Panc1 (cell line): ENCODE measurements at regions not wholly inside any gene's neighbourhood (a gene's known extent, or its start where the extent isn't known, plus 50 kb on each side); places are given as distances from the start of the nearest gene placed in this dataset.

Source experiments
- ATAC-seq: fragments of 200-7000 bp; cut with Tn5 transposase; 2 replicates; pipeline ENCODE4 v1.9.1; 2020; ENCODE audit warnings: mild to moderate bottlenecking, moderate library complexity
- BruUV-seq: library from RNA; stranded (reverse); fragments of 400-500 nt; replicated peaks from 2 replicates; lab custom pipeline; 2021; lab: Mats Ljungman, UMichigan
- CTCF ChIA-PET: fragments of 300-600 bp; sonication (Branson Sonifier 250); formaldehyde crosslinking; loops from one replicate; lab custom pipeline; 2022; ENCODE audit warnings: antibody characterized with exemption; lab: Charles Lee
- POLR2A ChIA-PET: fragments of 300-600 bp; sonication (Branson Sonifier 250); formaldehyde crosslinking; loops from one replicate; lab custom pipeline; 2022; ENCODE audit warnings: antibody characterized with exemption; lab: Charles Lee
- DNase-seq: peaks from one replicate; pipeline ENCODE4 v3.0.0-alpha.2; 2010; ENCODE audit warnings: low read depth, low spot score
- H3K27ac ChIP-seq: 2 replicates; pipeline ENCODE4 v1.5.1; 2011; ENCODE audit warnings: mild to moderate bottlenecking, low read length, inconsistent platforms
- H3K27me3 ChIP-seq: fragments of 200-500 bp; sonication (Bioruptor generic); 2 replicates; pipeline ENCODE4 v1.6.0; 2014; ENCODE audit warnings: low read length, inconsistent platforms; ENCODE audit not compliant: control insufficient read depth, insufficient read depth
- H3K36me3 ChIP-seq: fragments of 200-500 bp; sonication (Bioruptor generic); 2 replicates; pipeline ENCODE4 v1.5.1; 2014; ENCODE audit warnings: inconsistent platforms, mild to moderate bottlenecking, low read length, moderate library complexity; ENCODE audit not compliant: control insufficient read depth, insufficient read depth
- H3K4me1 ChIP-seq: 2 replicates; pipeline ENCODE4 v1.5.1; 2011; ENCODE audit warnings: inconsistent platforms, mild to moderate bottlenecking, low read length, moderate library complexity; ENCODE audit not compliant: control insufficient read depth, insufficient read depth
- H3K4me3 ChIP-seq, 2 experiments: 2 replicates each; pipeline ENCODE4 v1.5.1; 2011 to 2012; ENCODE audit warnings: low read depth in 2 of 2, low read length in 2 of 2, mild to moderate bottlenecking in 2 of 2, inconsistent platforms in 1 of 2, moderate library complexity in 1 of 2
- H3K9me3 ChIP-seq: fragments of 200-500 bp; sonication (Bioruptor generic); 2 replicates; pipeline ENCODE4 v1.5.1; 2014; ENCODE audit warnings: low read depth, mild to moderate bottlenecking, inconsistent platforms, low read length, moderate library complexity; ENCODE audit not compliant: control insufficient read depth, insufficient read depth
- CTCF ChIP-seq: fragments of 450-650 bp; IDR thresholded peaks from 2 replicates; pipeline ENCODE4 v1.5.1; 2017; ENCODE audit warnings: mild to moderate bottlenecking
- POLR2AphosphoS5 ChIP-seq: IDR thresholded peaks from 2 replicates; pipeline ENCODE4 v1.6.1; 2012; ENCODE audit warnings: mild to moderate bottlenecking, low read depth, low read length, moderate library complexity
- REST ChIP-seq, 2 experiments: IDR thresholded peaks; 2 replicates each; pipeline ENCODE4 v1.6.1; 2011 to 2012; ENCODE audit warnings: low read depth in 2 of 2, control low read depth in 1 of 2, low read length in 1 of 2, mild to moderate bottlenecking in 1 of 2, moderate library complexity in 1 of 2; ENCODE audit not compliant: insufficient read depth in 1 of 2
- SIN3A ChIP-seq: IDR thresholded peaks from 2 replicates; pipeline ENCODE4 v1.6.1; 2012; ENCODE audit warnings: low read depth, mild to moderate bottlenecking, low read length, moderate library complexity, borderline replicate concordance; ENCODE audit not compliant: insufficient read depth
- TCF7L2 ChIP-seq: IDR thresholded peaks from 2 replicates; pipeline ENCODE4 v1.6.1; 2011; ENCODE audit warnings: mild to moderate bottlenecking, low read depth, low read length, inconsistent platforms
- in situ Hi-C: cut with HindIII; loops from 2 replicates; pipeline ENCODE4 v1.10.0; 2016; ENCODE audit warnings: low sequenced_read_pairs, low pct_unique_long_range_greater_than_20kb
- intact Hi-C: fragments of 100-400 bp; cut with micrococcal nuclease; formaldehyde crosslinking; loops from one replicate; pipeline ENCODE4 v1.10.0; 2022; ENCODE audit not compliant: unreplicated experiment

- ATAC-seq: no peak
- no peaks in the 10 kb centered on the region for H3K4me1 ChIP-seq
- DNase-seq: no peak
- H3K36me3 ChIP-seq: no peaks in the 10 kb centered on the region
- intact Hi-C loops: no loop called here
- no peak overlapping the region for H3K27ac ChIP-seq
- H3K27me3 ChIP-seq: no peaks in the 10 kb centered on the region
- ChIA-PET CTCF (no interaction called here), POLR2A (no interaction called here)
- no peaks in the 10 kb centered on the region for H3K9me3 ChIP-seq
- in situ Hi-C loops: no loop called here
- no TSS peak for BruUV-seq
- no peak overlapping the region for H3K4me3 ChIP-seq
- no peak for TF ChIP-seq CTCF
- no peak for TF ChIP-seq REST (IDR thresholded peaks at IDR 0.05; ENCODE audit: insufficient read depth in 1 of 2, low read depth in 2 of 2, low read length in 1 of 2)
- no peak; the same call in 1 of the 2 replicates for TF ChIP-seq TCF7L2
- TF ChIP-seq SIN3A: no peak
Measured at GRCh38 chr3:3696345-3696744, 102.9 kb upstream of the LRRN1 start.

- no peaks in the 10 kb centered on the region for H3K27me3 ChIP-seq
- no peaks in the 10 kb centered on the region for H3K4me1 ChIP-seq
- DNase-seq: no peak
- H3K36me3 ChIP-seq: no peaks in the 10 kb centered on the region
- intact Hi-C loops (no loop called here), in situ Hi-C loops (no loop called here)
- H3K9me3 ChIP-seq: no peaks in the 10 kb centered on the region
- no peak overlapping the region for H3K4me3 ChIP-seq
- ATAC-seq: no peak
- CTCF ChIA-PET: no interaction called here
- BruUV-seq: no TSS peak
- POLR2A ChIA-PET: no interaction called here
- TF ChIP-seq TCF7L2 (no peak), CTCF (no peak), POLR2AphosphoS5 (no peak), REST (IDR thresholded peaks at IDR 0.05; ENCODE audit: insufficient read depth in 1 of 2, low read depth in 2 of 2, low read length in 1 of 2) (no peak), SIN3A (no peak)
- H3K27ac ChIP-seq: no peak overlapping the region
Measured at GRCh38 chr3:3693593-3693992, 105.6 kb upstream of the LRRN1 start.
